ENCODE measurements at regions not wholly inside any gene's neighbourhood (a gene's known extent, or its start where the extent isn't known, plus 50 kb on each side); places are given as distances from the start of the nearest gene placed in this dataset.
"Not testable (repeated sequence)": the region's sequence is repeated elsewhere in the genome, so short reads cannot be mapped to it uniquely, and the experiment has no call there.

- Mint-ChIP-seq H3K4me1 (peaks cover 13% of the 10 kb centered on the region), H3K9me3 (no peaks in the 10 kb centered on the region), H3K36me3 (ENCODE audit: low read depth) (no peaks in the 10 kb centered on the region), H3K27ac (no peak overlapping the region), H3K27me3 (ENCODE audit: low read depth) (no peaks in the 10 kb centered on the region), H3K4me3 (no peak overlapping the region)
- no peak for TF ChIP-seq CTCF (IDR thresholded peaks at IDR 0.05; ENCODE audit: unreplicated experiment in 3 of 3)
Observed at GRCh38 chr3:168802766-168803165, 707.0 kb upstream of the GOLIM4 start.

DNA sequence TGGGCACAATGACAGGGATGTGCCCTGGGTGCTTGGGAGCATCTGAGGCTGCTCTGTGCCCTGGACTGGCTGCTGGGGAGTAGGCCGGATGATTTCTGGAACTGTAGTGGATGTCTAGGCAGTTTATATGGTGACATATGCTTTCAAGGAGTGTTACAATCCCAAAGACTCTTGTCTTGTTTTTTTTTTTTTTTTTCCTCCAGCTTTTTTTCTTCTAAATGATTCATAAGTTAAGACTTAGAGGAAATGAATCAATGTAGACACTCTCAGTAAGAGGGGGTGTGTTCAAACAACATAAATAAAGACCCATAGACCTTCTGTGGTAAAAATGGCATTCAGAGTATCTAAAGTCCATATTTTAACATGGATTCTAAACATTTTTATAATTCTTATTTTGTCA lies 706.1 kb upstream of the GOLIM4 start:
- Mint-ChIP-seq H3K27ac (no peak overlapping the region), H3K9me3 (no peaks in the 10 kb centered on the region), H3K4me3 (no peak overlapping the region), H3K4me1 (peaks cover 5% of the 10 kb centered on the region), H3K27me3 (ENCODE audit: low read depth) (no peaks in the 10 kb centered on the region), H3K36me3 (ENCODE audit: low read depth) (no peaks in the 10 kb centered on the region)
- no peak for TF ChIP-seq CTCF (IDR thresholded peaks at IDR 0.05; ENCODE audit: unreplicated experiment in 3 of 3)

DNA sequence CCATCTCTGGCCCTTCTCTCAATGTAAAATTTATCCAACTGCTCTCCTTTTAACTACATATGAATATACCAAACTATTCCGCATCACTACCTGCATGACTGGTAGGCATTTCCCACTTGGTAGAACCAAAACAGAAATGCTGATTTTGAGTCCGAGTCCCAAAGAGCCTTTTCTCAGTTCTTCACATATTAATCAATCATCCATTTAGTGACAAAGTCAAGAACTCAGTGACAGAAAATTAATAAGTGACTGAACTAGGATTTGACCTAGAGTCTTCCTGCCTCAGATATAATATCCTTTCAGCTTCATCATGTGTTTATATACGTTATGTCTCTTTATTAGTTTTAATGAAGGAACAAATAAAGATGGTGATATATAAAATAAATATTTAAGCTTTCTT lies 700.6 kb upstream of the GOLIM4 start:
- H3K36me3 Mint-ChIP-seq (ENCODE audit: low read depth): no peaks in the 10 kb centered on the region

GRCh38 chr3:168794427-168794826 lies 698.7 kb upstream of the GOLIM4 start:
- no peak for TF ChIP-seq CTCF (IDR thresholded peaks at IDR 0.05; ENCODE audit: unreplicated experiment in 3 of 3)
- Mint-ChIP-seq H3K4me1 (no peaks in the 10 kb centered on the region), H3K36me3 (ENCODE audit: low read depth) (no peaks in the 10 kb centered on the region), H3K27me3 (ENCODE audit: low read depth) (no peaks in the 10 kb centered on the region), H3K27ac (no peak overlapping the region), H3K4me3 (no peak overlapping the region), H3K9me3 (no peaks in the 10 kb centered on the region)

More for the DNA sequence above, 700.6 kb upstream of the GOLIM4 start:
- no peak for TF ChIP-seq CTCF (IDR thresholded peaks at IDR 0.05; ENCODE audit: unreplicated experiment in 3 of 3)
- no peak overlapping the region for H3K27ac Mint-ChIP-seq
- H3K9me3 Mint-ChIP-seq: no peaks in the 10 kb centered on the region
- H3K4me1 Mint-ChIP-seq: no peaks in the 10 kb centered on the region
- no peak overlapping the region for H3K4me3 Mint-ChIP-seq
- H3K27me3 Mint-ChIP-seq (ENCODE audit: low read depth): no peaks in the 10 kb centered on the region

DNA sequence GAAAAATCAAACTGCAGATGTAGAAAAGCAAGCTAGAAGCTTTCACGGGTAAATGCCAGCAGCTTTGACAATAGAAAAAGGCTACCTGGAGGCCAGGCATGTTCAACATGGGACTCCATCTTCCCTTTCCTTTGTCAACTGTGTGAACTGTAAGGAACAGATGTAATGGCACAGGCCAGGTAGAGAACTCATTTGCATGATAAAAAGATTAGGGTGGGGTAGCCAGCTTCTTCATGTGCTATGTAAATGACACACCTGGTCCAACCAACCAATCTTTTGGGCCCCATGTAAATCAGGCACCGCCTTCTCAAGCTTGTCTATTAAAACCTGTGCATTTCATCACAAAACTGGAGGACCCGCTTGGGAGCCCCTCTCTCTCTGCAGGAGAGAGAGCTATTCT lies 686.5 kb upstream of the GOLIM4 start:
- Mint-ChIP-seq H3K4me3 (no peak overlapping the region), H3K27me3 (ENCODE audit: low read depth) (no peaks in the 10 kb centered on the region), H3K36me3 (ENCODE audit: low read depth) (peaks cover 8% of the 10 kb centered on the region), H3K9me3 (peaks cover 18% of the 10 kb centered on the region), H3K4me1 (no peaks in the 10 kb centered on the region), H3K27ac (no peak overlapping the region)
- TF ChIP-seq CTCF (IDR thresholded peaks at IDR 0.05; ENCODE audit: unreplicated experiment in 3 of 3): no peak

GRCh38 chr3:168779970-168780645 lies 684.4 kb upstream of the GOLIM4 start:
- not testable (repeated sequence) for H3K4me3 Mint-ChIP-seq; H3K36me3 Mint-ChIP-seq (ENCODE audit: low read depth); H3K27ac Mint-ChIP-seq; H3K27me3 Mint-ChIP-seq (ENCODE audit: low read depth); H3K4me1 Mint-ChIP-seq
- H3K9me3 Mint-ChIP-seq: peaks cover 21% of the 10 kb centered on the region

Measured in nephron (organoid).